ENCODE measurements at regions not wholly inside any gene's neighbourhood (a gene's known extent, or its start where the extent isn't known, plus 50 kb on each side); places are given as distances from the start of the nearest gene placed in this dataset.

- TF ChIP-seq IRF5 (IDR thresholded peaks at IDR 0.05; ENCODE audit: borderline replicate concordance) (no peak), SMAD1 (IDR thresholded peaks at IDR 0.05; ENCODE audit: low read depth, partially characterized antibody) (no peak), ZNF207 (IDR thresholded peaks at IDR 0.05; ENCODE audit: borderline replicate concordance) (no peak), E2F4 (IDR thresholded peaks at IDR 0.05; ENCODE audit: low read depth, low read length) (no peak)
These were observed 57.1 kb upstream of the ADRA1D start (continued) for GRCh38 chr20:4306206-4306605.

- Histone ChIP-seq H3K79me2 (ENCODE audit: control insufficient read depth, insufficient read depth, low read length) (no peaks in the 10 kb centered on the region), H2AFZ (ENCODE audit: control insufficient read depth, low read depth, low read length) (no peak overlapping the region), H3K4me2 (ENCODE audit: control insufficient read depth, insufficient read depth) (no peak overlapping the region), H3K27ac (ENCODE audit: control insufficient read depth, insufficient read depth) (no peak overlapping the region), H3K4me3 (no peak overlapping the region), H3K36me3 (ENCODE audit: control insufficient read depth in 2 of 2, insufficient read depth in 2 of 2, low read length in 1 of 2) (no peaks in the 10 kb centered on the region), H3K9me3 (replicated peaks; ENCODE audit: control insufficient read depth, insufficient read depth, low read length) (no peaks in the 10 kb centered on the region), H4K20me1 (ENCODE audit: control insufficient read depth, insufficient read depth) (no peaks in the 10 kb centered on the region), H3K9ac (ENCODE audit: control insufficient read depth, insufficient read depth, low read length) (no peak overlapping the region), H3K4me1 (ENCODE audit: control insufficient read depth, insufficient read depth, low read length) (no peaks in the 10 kb centered on the region), H3K27me3 (replicated peaks in 1 of 2; ENCODE audit: control insufficient read depth in 2 of 2, insufficient read depth in 2 of 2, low read length in 1 of 2) (no peaks in the 10 kb centered on the region; a peak in 1 of 4 replicates)
- no peak for ATAC-seq
- intact Hi-C loops (cut with micrococcal nuclease; ENCODE audit: unreplicated experiment): no loop called here
- 44% methylated on average over 5 of the region's 5 CpGs for WGBS (ENCODE audit: insufficient coverage, insufficient replicate concordance, low lambda C conversion rate, missing lambda C conversion rate)
- CTCF ChIA-PET: no interaction called here
- TF ChIP-seq NBN (IDR thresholded peaks at IDR 0.05) (no peak), SMC3 (IDR thresholded peaks at IDR 0.05; ENCODE audit: borderline replicate concordance, low read length) (no peak), BCLAF1 (IDR thresholded peaks at IDR 0.05) (no peak), ZZZ3 (IDR thresholded peaks at IDR 0.05; ENCODE audit: control insufficient read depth, insufficient read length, low read depth) (no peak), CEBPB (IDR thresholded peaks at IDR 0.05; ENCODE audit: borderline replicate concordance in 1 of 2, low read depth in 2 of 2, low read length in 2 of 2) (no peak), GABPA (IDR thresholded peaks at IDR 0.05; ENCODE audit: low read depth) (no peak), EZH2 (IDR thresholded peaks at IDR 0.05; ENCODE audit: borderline replicate concordance, control insufficient read depth, low read depth, low read length) (no peak), HDAC2 (IDR thresholded peaks at IDR 0.05) (no peak), EP300 (IDR thresholded peaks at IDR 0.05; ENCODE audit: borderline replicate concordance in 1 of 2, control insufficient read depth in 1 of 2, low read depth in 2 of 2, low read length in 2 of 2) (no peak), IKZF2 (IDR thresholded peaks at IDR 0.05) (no peak), GATAD2B (conservative IDR thresholded peaks at IDR 0.05; ENCODE audit: low read depth) (no peak), ZBED1 (IDR thresholded peaks at IDR 0.05; ENCODE audit: borderline replicate concordance) (no peak)
- no peak for DNase-seq (ENCODE audit: low read depth, low spot score)
- POLR2A ChIA-PET: no interaction called here
- in situ Hi-C loops (cut with MboI): no loop called here
- SMC1A ChIA-PET (ENCODE audit: uncharacterized antibody, unreplicated experiment): no interaction called here
- RAD21 ChIA-PET (ENCODE audit: unreplicated experiment): no interaction called here
- BruUV-seq (replicated peaks): no TSS peak
- FAIRE-seq: no peak
These were observed 56.0 kb upstream of the ADRA1D start for GRCh38 chr20:4305091-4305490.

Measured in GM12878 (cell line).